ENCODE measurements at regions not wholly inside any gene's neighbourhood (a gene's known extent, or its start where the extent isn't known, plus 50 kb on each side); places are given as distances from the start of the nearest gene placed in this dataset.

DNA sequence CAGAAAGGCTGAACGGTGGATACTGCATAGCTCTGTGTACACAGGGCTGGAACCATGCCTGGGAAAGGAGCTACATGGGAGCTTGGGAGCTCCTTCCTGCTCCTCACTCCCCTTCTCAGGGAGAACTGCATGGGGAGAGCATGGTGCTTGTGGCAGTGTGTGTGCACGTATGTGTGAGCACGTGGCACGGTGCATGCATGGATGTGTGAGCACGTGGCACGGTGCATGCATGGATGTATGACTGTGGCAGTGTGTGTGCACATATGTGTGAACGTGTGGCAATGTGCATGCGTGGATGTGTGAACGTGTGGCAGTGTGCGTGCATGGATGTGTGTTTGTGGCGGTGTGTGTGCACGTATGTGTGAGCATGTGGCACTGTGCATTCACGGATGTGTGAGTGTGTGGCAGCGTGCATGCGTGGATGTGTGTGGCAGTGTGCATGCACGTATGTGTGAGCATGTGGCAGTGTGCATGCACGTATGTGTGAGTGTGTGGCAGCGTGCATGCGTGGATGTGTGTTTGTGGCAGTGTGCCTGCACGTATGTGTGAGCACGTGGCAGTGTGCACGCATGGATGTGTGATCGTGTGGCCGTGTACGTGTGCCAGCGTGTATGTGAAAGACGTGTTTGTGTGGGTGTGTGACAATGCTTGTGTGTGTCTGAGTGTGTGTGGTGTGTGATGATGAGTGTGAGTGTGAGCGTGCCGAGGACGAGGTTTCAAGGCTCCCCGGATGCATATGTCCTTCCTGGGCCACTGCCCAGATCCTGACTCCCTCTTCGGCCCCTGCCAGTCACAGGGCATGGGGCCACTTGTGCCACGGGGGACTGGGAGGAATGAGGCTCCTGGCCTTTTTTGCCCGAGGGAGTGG, 52.4 kb upstream of the JPH3 start:
- H3K27me3 ChIP-seq (ENCODE audit: insufficient read depth, poor library complexity, severe bottlenecking): no peaks in the 10 kb centered on the region
- no peak for DNase-seq (ENCODE audit: low read depth in 1 of 2, low spot score in 1 of 2)
- no peak overlapping the region for H3K27ac ChIP-seq (replicated peaks)
- H3K4me3 ChIP-seq (replicated peaks; ENCODE audit: insufficient read depth, low read length): no peak overlapping the region
- TF ChIP-seq POLR2AphosphoS5 (IDR thresholded peaks at IDR 0.05; ENCODE audit: low read depth) (no peak), GABPA (IDR thresholded peaks at IDR 0.05; ENCODE audit: low read depth) (no peak), SPI1 (IDR thresholded peaks at IDR 0.05; ENCODE audit: borderline replicate concordance, low read depth) (no peak)
- TF ChIP-seq, protein P1, sequence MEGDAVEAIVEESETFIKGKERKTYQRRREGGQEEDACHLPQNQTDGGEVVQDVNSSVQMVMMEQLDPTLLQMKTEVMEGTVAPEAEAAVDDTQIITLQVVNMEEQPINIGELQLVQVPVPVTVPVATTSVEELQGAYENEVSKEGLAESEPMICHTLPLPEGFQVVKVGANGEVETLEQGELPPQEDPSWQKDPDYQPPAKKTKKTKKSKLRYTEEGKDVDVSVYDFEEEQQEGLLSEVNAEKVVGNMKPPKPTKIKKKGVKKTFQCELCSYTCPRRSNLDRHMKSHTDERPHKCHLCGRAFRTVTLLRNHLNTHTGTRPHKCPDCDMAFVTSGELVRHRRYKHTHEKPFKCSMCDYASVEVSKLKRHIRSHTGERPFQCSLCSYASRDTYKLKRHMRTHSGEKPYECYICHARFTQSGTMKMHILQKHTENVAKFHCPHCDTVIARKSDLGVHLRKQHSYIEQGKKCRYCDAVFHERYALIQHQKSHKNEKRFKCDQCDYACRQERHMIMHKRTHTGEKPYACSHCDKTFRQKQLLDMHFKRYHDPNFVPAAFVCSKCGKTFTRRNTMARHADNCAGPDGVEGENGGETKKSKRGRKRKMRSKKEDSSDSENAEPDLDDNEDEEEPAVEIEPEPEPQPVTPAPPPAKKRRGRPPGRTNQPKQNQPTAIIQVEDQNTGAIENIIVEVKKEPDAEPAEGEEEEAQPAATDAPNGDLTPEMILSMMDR (IDR thresholded peaks at IDR 0.05; ENCODE audit: insufficient read depth, low read length): no peak
- TF ChIP-seq, protein P2, sequence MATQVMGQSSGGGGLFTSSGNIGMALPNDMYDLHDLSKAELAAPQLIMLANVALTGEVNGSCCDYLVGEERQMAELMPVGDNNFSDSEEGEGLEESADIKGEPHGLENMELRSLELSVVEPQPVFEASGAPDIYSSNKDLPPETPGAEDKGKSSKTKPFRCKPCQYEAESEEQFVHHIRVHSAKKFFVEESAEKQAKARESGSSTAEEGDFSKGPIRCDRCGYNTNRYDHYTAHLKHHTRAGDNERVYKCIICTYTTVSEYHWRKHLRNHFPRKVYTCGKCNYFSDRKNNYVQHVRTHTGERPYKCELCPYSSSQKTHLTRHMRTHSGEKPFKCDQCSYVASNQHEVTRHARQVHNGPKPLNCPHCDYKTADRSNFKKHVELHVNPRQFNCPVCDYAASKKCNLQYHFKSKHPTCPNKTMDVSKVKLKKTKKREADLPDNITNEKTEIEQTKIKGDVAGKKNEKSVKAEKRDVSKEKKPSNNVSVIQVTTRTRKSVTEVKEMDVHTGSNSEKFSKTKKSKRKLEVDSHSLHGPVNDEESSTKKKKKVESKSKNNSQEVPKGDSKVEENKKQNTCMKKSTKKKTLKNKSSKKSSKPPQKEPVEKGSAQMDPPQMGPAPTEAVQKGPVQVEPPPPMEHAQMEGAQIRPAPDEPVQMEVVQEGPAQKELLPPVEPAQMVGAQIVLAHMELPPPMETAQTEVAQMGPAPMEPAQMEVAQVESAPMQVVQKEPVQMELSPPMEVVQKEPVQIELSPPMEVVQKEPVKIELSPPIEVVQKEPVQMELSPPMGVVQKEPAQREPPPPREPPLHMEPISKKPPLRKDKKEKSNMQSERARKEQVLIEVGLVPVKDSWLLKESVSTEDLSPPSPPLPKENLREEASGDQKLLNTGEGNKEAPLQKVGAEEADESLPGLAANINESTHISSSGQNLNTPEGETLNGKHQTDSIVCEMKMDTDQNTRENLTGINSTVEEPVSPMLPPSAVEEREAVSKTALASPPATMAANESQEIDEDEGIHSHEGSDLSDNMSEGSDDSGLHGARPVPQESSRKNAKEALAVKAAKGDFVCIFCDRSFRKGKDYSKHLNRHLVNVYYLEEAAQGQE (IDR thresholded peaks at IDR 0.05; ENCODE audit: insufficient replicate concordance, low read depth): no peak

DNA sequence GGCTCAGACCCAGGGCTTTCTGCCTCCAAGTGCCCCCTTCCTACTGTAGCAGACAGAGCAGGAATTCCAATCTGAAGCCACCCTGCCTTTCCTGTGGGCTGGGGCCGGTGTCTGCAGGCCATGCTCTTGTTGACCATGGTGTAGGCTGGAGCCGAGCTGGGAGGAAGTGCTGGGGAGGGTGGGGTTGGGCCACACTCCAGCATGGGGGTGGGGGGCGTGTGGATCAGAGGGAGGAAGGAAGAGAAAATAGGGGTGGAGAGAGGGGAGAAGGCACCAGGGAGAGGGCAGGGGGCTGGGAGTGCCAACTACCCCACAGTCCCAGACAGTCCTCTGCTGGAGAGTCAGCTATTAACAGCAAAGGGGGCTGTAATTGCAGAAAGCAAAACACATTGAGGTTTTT, 54.3 kb upstream of the JPH3 start:
- Histone ChIP-seq H3K27ac (replicated peaks) (no peak overlapping the region), H3K27me3 (ENCODE audit: insufficient read depth, poor library complexity, severe bottlenecking) (no peaks in the 10 kb centered on the region), H3K4me3 (replicated peaks; ENCODE audit: insufficient read depth, low read length) (no peak overlapping the region)
- DNase-seq (ENCODE audit: low read depth in 1 of 2, low spot score in 1 of 2): no peak
- TF ChIP-seq POLR2AphosphoS5 (IDR thresholded peaks at IDR 0.05; ENCODE audit: low read depth): no peak
- TF ChIP-seq, protein P2 (IDR thresholded peaks at IDR 0.05; ENCODE audit: insufficient replicate concordance, low read depth): no peak
- TF ChIP-seq, protein P1 (IDR thresholded peaks at IDR 0.05; ENCODE audit: insufficient read depth, low read length): no peak
- TF ChIP-seq SPI1 (IDR thresholded peaks at IDR 0.05; ENCODE audit: borderline replicate concordance, low read depth): no peak
- no peak for TF ChIP-seq GABPA (IDR thresholded peaks at IDR 0.05; ENCODE audit: low read depth)

DNA sequence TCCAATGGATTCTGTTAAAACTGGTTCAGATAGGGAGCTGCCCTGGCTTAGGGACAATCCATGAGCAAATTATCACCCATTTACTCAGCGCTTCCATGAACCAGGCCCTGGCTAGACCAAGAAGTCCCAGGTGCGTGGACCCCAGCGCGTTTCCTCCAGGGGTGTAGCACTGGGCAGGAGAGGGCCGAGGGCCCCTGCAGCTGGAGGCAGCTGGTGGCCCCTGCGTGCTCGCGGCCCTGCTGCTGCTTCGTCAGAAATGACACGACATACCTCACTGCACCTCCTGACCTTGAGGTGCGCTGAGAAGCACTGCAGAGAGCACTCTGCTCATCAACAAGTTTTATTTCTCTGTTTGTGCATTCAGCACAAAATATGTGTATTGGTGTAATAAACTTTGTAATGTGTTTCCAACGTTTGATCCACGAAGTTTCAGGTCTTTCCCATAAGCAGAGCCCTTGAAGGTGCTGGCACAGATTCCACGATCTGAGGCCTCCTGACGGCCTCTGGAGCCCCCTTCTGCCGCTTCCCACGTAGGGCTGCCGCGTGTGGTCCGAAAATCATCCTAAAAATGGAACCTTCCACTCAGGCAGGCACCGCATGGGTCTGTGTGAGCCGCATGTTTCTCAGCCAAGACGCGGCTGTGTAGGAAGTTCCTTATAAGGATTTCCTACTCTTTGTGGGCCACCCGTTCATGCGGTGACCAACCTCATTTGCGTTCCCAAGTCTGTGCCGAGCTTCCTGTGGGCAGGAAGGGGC, 50.8 kb upstream of the ZCCHC14 start:
- Histone ChIP-seq H3K27ac (replicated peaks) (no peak overlapping the region), H3K4me3 (replicated peaks; ENCODE audit: insufficient read depth, low read length) (no peak overlapping the region), H3K27me3 (ENCODE audit: insufficient read depth, poor library complexity, severe bottlenecking) (no peaks in the 10 kb centered on the region)
- peak in 1 of 2 experiments; percentile 40 for DNase-seq (ENCODE audit: low read depth in 1 of 2, low spot score in 1 of 2)
- TF ChIP-seq GABPA (IDR thresholded peaks at IDR 0.05; ENCODE audit: low read depth): no peak
- TF ChIP-seq, protein P2 (IDR thresholded peaks at IDR 0.05; ENCODE audit: insufficient replicate concordance, low read depth): no peak
- TF ChIP-seq SPI1 (IDR thresholded peaks at IDR 0.05; ENCODE audit: borderline replicate concordance, low read depth): no peak
- TF ChIP-seq, protein P1 (IDR thresholded peaks at IDR 0.05; ENCODE audit: insufficient read depth, low read length): no peak
- no peak for TF ChIP-seq POLR2AphosphoS5 (IDR thresholded peaks at IDR 0.05; ENCODE audit: low read depth)

All from HL-60 (cell line).